Activated CD4-positive, alpha-beta T cell treated with anti-CD3 and anti-CD28 coated beads for 1 hour (primary cell): ENCODE measurements at regions not wholly inside any gene's neighbourhood (a gene's known extent, or its start where the extent isn't known, plus 50 kb on each side); places are given as distances from the start of the nearest gene placed in this dataset.

ENCODE experiments used
- DNase-seq: peaks from one replicate; pipeline ENCODE4 v3.0.0-alpha.2; 2020

- DNase-seq, result no peak
Measured at GRCh38 chr1:221381910-221382623, 359.8 kb downstream of the DUSP10 start.

GRCh38 chr1:221392453-221392852 lies 349.4 kb downstream of the DUSP10 start:
- DNase-seq, result no peak

GRCh38 chr1:221394011-221394544 lies 347.8 kb downstream of the DUSP10 start:
- no peak for DNase-seq

GRCh38 chr1:221396526-221396925 lies 345.4 kb downstream of the DUSP10 start:
- no peak for DNase-seq

GRCh38 chr1:221397141-221397540 lies 344.7 kb downstream of the DUSP10 start:
- DNase-seq, result no peak

- no peak for DNase-seq
Measured at GRCh38 chr1:221397606-221398005, 344.3 kb downstream of the DUSP10 start.

GRCh38 chr1:221405146-221405545 lies 336.7 kb downstream of the DUSP10 start:
- DNase-seq, result no peak

GRCh38 chr1:221408117-221408803 lies 333.6 kb downstream of the DUSP10 start:
- no peak for DNase-seq

GRCh38 chr1:221411283-221411682 lies 330.6 kb downstream of the DUSP10 start:
- no peak for DNase-seq

- DNase-seq, result no peak
Measured at GRCh38 chr1:221414772-221415539, 326.9 kb downstream of the DUSP10 start.

GRCh38 chr1:221415651-221416050 lies 326.2 kb downstream of the DUSP10 start:
- DNase-seq, result no peak

GRCh38 chr1:221416142-221416541 lies 325.7 kb downstream of the DUSP10 start:
- DNase-seq, result no peak

GRCh38 chr1:221416723-221417122 lies 325.2 kb downstream of the DUSP10 start:
- no peak for DNase-seq

GRCh38 chr1:221418346-221418745 lies 323.5 kb downstream of the DUSP10 start:
- DNase-seq, result no peak

GRCh38 chr1:221419513-221420095 lies 322.3 kb downstream of the DUSP10 start:
- no peak for DNase-seq

GRCh38 chr1:221429264-221429663 lies 312.6 kb downstream of the DUSP10 start:
- no peak for DNase-seq

GRCh38 chr1:221430152-221430960 lies 311.5 kb downstream of the DUSP10 start:
- DNase-seq, result no peak

GRCh38 chr1:221431068-221431651 lies 310.7 kb downstream of the DUSP10 start:
- no peak for DNase-seq

GRCh38 chr1:221431961-221432360 lies 309.9 kb downstream of the DUSP10 start:
- DNase-seq, result no peak

GRCh38 chr1:221435504-221435904 lies 306.4 kb downstream of the DUSP10 start:
- no peak for DNase-seq

- DNase-seq, result no peak
Measured at GRCh38 chr1:221437171-221437570, 304.7 kb downstream of the DUSP10 start.

GRCh38 chr1:221437926-221438325 lies 304.0 kb downstream of the DUSP10 start:
- DNase-seq, result no peak
